Stomach (tissue), 4 donors: ENCODE measurements at regions not wholly inside any gene's neighbourhood (a gene's known extent, or its start where the extent isn't known, plus 50 kb on each side); places are given as distances from the start of the nearest gene placed in this dataset.

Source experiments
- POLR2A ChIP-seq, 4 donors: fragments of 450-650 bp; IDR thresholded peaks; one replicate each; pipeline ENCODE4 v1.6.1; 2016; ENCODE audit warnings: antibody characterized with exemption in 4 of 4, control low read depth in 2 of 4, mild to moderate bottlenecking in 1 of 4, moderate library complexity in 1 of 4
- TF ChIP-seq, protein P1 (sequence below), 7 experiments: fragments of 450-650 bp in 4 of 7; fragments of 200-600 bp in 3 of 7; sonication (generic) in 3 of 7; IDR thresholded peaks; one replicate each; pipeline ENCODE4 v1.5.1; 2016 to 2019; ENCODE audit warnings: antibody characterized with exemption in 7 of 7, control low read depth in 2 of 7, mild to moderate bottlenecking in 1 of 7

DNA sequence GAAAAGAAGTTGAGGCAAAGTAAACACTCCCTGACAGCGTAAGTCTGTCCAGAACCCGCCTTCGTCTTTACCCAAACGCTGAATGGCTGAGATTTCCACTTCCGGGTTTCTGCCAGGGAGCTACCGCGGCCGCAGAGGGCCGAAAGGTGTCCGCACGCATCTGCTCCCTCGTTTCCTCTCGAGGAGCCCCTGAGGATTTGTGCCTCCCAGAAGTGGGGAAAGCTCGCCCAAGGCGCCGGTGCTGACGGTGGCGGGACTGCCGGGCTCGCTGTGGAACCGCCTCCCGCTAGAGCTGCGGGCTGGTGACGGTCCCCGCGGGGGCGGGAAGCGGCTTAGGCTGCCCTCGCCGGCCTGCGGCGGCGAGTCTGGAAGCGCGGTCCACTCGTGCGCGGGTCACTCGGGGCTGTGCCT, 1760.2 kb upstream of the DEFB115 start:
- TF ChIP-seq, protein P1, sequence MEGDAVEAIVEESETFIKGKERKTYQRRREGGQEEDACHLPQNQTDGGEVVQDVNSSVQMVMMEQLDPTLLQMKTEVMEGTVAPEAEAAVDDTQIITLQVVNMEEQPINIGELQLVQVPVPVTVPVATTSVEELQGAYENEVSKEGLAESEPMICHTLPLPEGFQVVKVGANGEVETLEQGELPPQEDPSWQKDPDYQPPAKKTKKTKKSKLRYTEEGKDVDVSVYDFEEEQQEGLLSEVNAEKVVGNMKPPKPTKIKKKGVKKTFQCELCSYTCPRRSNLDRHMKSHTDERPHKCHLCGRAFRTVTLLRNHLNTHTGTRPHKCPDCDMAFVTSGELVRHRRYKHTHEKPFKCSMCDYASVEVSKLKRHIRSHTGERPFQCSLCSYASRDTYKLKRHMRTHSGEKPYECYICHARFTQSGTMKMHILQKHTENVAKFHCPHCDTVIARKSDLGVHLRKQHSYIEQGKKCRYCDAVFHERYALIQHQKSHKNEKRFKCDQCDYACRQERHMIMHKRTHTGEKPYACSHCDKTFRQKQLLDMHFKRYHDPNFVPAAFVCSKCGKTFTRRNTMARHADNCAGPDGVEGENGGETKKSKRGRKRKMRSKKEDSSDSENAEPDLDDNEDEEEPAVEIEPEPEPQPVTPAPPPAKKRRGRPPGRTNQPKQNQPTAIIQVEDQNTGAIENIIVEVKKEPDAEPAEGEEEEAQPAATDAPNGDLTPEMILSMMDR (IDR thresholded peaks at IDR 0.05): no peak
- no peak for TF ChIP-seq POLR2A (IDR thresholded peaks at IDR 0.05)
